ENCODE measurements at regions not wholly inside any gene's neighbourhood (a gene's known extent, or its start where the extent isn't known, plus 50 kb on each side); places are given as distances from the start of the nearest gene placed in this dataset.

DNA sequence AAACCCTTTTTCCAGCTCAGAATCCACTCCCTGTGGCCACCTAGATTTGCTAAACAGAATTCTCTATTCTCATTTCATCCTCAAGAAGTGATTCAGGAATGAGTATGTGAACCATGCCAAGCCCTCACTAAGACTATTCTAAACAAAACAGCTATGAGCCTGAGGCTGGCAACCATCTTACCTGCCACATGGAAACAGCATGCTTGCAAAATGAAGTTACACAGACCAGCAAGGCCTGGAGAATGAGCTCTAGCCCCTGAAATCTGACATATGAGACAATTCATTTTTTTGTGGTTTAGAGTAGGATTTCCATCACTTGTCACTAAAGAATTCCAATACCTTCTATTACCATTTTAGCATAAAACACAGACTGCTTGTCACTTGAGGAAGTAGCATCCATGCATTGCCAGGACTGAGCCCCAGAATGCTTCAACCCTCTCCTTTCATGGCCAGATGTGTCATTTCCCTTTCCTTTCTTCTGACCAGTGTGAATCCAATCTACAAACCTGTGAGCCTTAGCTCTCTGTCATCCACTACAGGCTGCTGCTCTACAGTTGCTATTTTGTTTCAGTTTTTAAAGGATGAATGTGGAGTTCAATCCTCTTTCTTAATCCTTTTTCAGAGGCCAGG is 744.3 kb upstream of the ACVR2A start:
- DNase-seq: no peak
- peaks cover 2% of the 10 kb centered on the region for H3K36me3 Mint-ChIP-seq (ENCODE audit: low read depth)
- peaks cover 5% of the 10 kb centered on the region for H3K9me3 Mint-ChIP-seq
- H3K27ac Mint-ChIP-seq: no peak overlapping the region
- peaks cover 3% of the 10 kb centered on the region for H3K4me1 Mint-ChIP-seq
- no peak overlapping the region for H3K4me3 Mint-ChIP-seq
- ChIA-PET CTCF (interaction anchor here (1.6 kb wide), 1 partner anchor 15 kb away, joined by 4 read pairs; no protein-coding TSS in a partner anchor), POLR2A (no interaction called here)
- H3K27me3 Mint-ChIP-seq: no peaks in the 10 kb centered on the region

DNA sequence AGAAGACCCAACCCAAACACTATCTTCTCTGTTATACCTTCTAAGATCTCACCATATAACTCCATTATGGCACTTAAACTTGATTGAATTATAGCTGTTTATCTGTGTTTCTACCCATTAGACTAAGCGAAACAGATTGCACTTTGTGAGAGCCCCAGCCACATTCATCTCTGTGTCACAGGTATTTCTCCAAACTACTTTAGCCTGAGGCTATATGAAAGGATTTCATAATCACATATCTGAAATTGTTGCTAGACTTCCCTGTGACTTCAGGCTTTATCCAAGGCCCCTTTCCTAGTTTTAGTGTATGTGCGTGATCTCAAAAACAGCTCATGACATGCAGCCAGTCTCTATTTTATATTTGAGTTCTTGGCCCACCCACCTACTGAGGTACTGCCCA is 745.0 kb upstream of the ACVR2A start:
- Mint-ChIP-seq H3K36me3 (ENCODE audit: low read depth) (peaks cover 2% of the 10 kb centered on the region), H3K27ac (no peak overlapping the region), H3K27me3 (no peaks in the 10 kb centered on the region), H3K4me3 (no peak overlapping the region), H3K9me3 (peaks cover 5% of the 10 kb centered on the region), H3K4me1 (peaks cover 3% of the 10 kb centered on the region)
- ChIA-PET POLR2A (no interaction called here), CTCF (interaction anchor here (1.6 kb wide), 1 partner anchor 15 kb away, joined by 4 read pairs; no protein-coding TSS in a partner anchor)
- DNase-seq: no peak

DNA sequence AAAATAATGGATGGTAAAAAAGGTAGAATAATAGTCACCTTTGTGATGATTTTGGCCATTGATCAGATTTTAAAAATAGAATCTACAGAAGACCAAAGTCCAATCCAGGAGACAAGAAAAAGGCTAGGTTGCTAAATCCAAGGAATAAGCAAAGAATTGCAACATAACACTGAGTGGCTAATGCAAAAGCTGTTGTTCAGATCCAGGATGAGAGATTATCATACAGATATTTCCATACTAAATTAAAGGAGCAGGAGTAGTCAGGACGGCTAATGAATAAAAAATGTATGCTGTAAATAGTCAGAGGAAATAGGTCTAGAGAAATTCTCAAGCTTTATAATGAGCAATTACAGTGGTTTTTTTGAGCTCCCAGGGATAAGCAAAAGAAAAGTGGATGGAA is 745.9 kb upstream of the ACVR2A start:
- Mint-ChIP-seq H3K27ac (no peak overlapping the region), H3K4me3 (no peak overlapping the region), H3K27me3 (no peaks in the 10 kb centered on the region), H3K4me1 (peaks cover 3% of the 10 kb centered on the region), H3K36me3 (ENCODE audit: low read depth) (peaks cover 2% of the 10 kb centered on the region), H3K9me3 (peaks cover 3% of the 10 kb centered on the region)
- no peak for DNase-seq
- CTCF ChIA-PET: no interaction called here
- POLR2A ChIA-PET: no interaction called here

DNA sequence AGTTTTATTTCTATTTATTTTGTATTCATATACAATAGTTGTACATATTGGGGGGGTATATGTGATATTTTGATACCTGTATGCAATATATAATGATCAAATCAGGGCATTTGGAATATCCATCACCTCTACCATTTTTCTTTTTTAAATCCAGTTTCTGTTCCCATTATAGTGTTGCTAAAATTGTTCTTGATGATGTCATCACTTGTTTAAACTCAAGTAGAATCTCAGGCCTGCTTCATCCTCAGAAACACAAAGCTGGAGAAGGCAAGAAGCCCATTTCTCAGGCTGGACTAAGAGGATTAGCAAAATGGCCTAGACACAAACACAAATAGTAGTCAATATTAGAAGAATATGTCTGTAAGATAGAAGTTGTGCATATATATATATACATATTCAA is 747.1 kb upstream of the ACVR2A start:
- no peak overlapping the region for H3K4me3 Mint-ChIP-seq
- H3K27ac Mint-ChIP-seq: no peak overlapping the region
- DNase-seq: no peak
- CTCF ChIA-PET: no interaction called here
- POLR2A ChIA-PET: no interaction called here
- H3K27me3 Mint-ChIP-seq: no peaks in the 10 kb centered on the region
- peaks cover 3% of the 10 kb centered on the region for H3K9me3 Mint-ChIP-seq
- peaks cover 3% of the 10 kb centered on the region for H3K4me1 Mint-ChIP-seq
- peaks cover 1% of the 10 kb centered on the region for H3K36me3 Mint-ChIP-seq (ENCODE audit: low read depth)

DNA sequence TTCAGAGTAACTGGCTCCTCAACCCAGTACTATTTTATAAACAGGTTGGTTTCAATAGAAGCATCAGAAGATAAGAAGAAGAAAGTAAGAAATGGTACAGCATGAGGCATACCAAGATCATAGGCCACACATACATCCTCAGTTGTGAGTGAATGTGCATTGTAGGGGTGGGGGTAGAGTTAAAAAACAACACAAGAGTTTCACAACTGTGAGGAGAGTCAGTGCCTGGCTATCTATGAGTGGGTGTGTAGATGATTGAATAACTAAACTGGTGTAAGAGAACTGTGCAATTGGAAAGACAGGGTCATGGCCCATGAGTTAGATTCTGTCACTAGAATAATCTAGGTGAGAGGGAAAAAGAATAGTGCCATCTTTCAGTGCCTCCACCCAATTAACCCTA is 748.2 kb upstream of the ACVR2A start:
- DNase-seq: no peak
- CTCF ChIA-PET: no interaction called here
- POLR2A ChIA-PET: no interaction called here

DNA sequence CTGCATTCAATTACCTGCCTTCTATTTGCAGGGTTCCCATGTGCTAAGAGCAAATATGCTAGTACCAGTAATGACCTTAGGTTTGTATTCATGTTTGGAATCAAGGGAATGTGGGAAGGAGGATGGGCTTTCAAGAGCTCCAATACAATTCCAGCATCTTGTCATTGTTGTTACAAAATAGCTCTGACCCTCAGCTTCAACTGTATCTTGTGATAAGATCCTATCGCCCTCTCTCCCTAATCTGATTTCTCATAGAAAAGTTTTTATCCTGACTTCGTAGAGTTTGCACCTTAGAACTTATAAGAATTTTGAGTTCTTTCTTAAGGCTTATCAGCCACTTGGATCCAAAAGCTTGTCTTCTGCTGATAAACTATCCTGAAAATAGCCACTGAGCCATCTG is 749.5 kb upstream of the ACVR2A start:
- no peak for DNase-seq
- H3K4me1 Mint-ChIP-seq: no peaks in the 10 kb centered on the region
- CTCF ChIA-PET: no interaction called here

More for the DNA sequence above, 748.2 kb upstream of the ACVR2A start:
- Mint-ChIP-seq H3K4me3 (no peak overlapping the region), H3K4me1 (peaks cover 3% of the 10 kb centered on the region), H3K27ac (no peak overlapping the region), H3K9me3 (peaks cover 3% of the 10 kb centered on the region), H3K27me3 (no peaks in the 10 kb centered on the region), H3K36me3 (ENCODE audit: low read depth) (no peaks in the 10 kb centered on the region)

DNA sequence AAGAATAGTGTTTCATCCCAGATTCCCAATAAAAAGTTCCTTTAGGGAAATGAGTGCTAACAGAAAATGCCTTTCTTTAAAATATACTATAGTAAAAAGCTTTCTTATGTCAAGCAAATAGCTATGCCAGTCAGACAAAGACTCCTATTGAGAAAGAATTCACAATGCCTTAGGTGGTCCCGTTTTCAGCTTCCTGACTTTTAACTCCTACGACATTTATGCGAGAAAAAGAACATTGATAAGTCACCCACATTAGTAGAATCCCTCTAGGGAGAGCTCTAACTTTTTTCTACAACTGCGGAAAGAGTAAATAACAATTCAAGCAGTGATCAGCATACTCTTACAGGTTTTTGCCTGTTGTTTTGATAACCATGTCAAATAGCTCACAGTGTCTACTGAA is 750.8 kb upstream of the ACVR2A start:
- H3K4me1 Mint-ChIP-seq: no peaks in the 10 kb centered on the region
- H3K36me3 Mint-ChIP-seq (ENCODE audit: low read depth): no peaks in the 10 kb centered on the region
- CTCF ChIA-PET: interaction anchor here (0.9 kb wide), 1 partner anchor 11 kb away, joined by 3 read pairs; no protein-coding TSS in a partner anchor
- H3K9me3 Mint-ChIP-seq: no peaks in the 10 kb centered on the region
- H3K27ac Mint-ChIP-seq: no peak overlapping the region
- H3K27me3 Mint-ChIP-seq: no peaks in the 10 kb centered on the region
- no peak for DNase-seq
- POLR2A ChIA-PET: no interaction called here
- H3K4me3 Mint-ChIP-seq: no peak overlapping the region

More for the DNA sequence above, 749.5 kb upstream of the ACVR2A start:
- no peak overlapping the region for H3K4me3 Mint-ChIP-seq
- POLR2A ChIA-PET: no interaction called here
- no peaks in the 10 kb centered on the region for H3K27me3 Mint-ChIP-seq
- no peaks in the 10 kb centered on the region for H3K9me3 Mint-ChIP-seq
- H3K27ac Mint-ChIP-seq: no peak overlapping the region
- H3K36me3 Mint-ChIP-seq (ENCODE audit: low read depth): no peaks in the 10 kb centered on the region

DNA sequence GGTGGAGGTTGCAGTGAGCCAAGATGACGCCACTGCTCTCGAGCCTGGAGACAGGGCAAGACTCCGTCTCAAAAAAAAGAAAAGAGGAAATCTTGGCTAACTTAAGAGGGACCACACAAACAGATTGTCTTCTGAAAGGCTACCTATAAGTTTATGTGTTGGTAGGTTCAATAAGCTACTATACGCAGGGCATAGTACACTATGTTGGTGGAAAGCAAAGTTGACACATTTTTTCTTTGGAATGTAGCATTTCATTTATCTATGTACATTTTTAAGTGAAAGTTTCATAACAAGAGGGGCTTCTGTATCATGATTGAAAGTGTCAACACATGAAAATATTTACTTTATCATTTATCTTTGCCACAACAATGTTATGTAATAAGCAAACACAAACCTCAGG is 752.6 kb upstream of the ACVR2A start:
- Mint-ChIP-seq H3K9me3 (no peaks in the 10 kb centered on the region), H3K27ac (no peak overlapping the region), H3K4me1 (no peaks in the 10 kb centered on the region), H3K36me3 (ENCODE audit: low read depth) (no peaks in the 10 kb centered on the region), H3K4me3 (no peak overlapping the region), H3K27me3 (no peaks in the 10 kb centered on the region)
- POLR2A ChIA-PET: no interaction called here
- CTCF ChIA-PET: interaction anchor here (1.1 kb wide), 1 partner anchor 9 kb away, joined by 6 read pairs; no protein-coding TSS in a partner anchor
- DNase-seq: no peak

DNA sequence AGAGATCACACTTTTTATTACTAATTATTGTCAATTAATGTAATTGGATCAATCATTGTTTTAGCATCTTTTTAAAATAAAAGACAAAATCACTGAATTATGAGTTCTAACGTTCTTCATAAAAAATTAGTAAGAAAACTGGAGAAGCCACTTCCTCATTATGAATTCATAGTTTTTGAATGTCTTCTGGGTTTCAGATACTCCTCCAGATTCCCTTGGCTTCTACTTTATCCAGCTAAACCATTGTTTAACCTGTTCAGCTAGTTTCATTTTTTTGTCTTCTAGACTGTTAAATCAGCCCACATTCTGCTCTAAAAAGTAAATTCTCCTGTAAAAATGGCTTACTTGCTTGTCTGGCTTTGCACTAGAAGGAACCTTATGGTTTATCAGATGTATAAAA is 753.4 kb upstream of the ACVR2A start:
- CTCF ChIA-PET: interaction anchor here (0.6 to 1.1 kb wide), 3 partner anchors 8 to 625 kb away, joined by 3 to 6 read pairs (median 3); no protein-coding TSS in a partner anchor
- Mint-ChIP-seq H3K27ac (no peak overlapping the region), H3K36me3 (ENCODE audit: low read depth) (no peaks in the 10 kb centered on the region), H3K27me3 (no peaks in the 10 kb centered on the region), H3K4me1 (no peaks in the 10 kb centered on the region), H3K4me3 (no peak overlapping the region), H3K9me3 (no peaks in the 10 kb centered on the region)
- DNase-seq: no peak
- POLR2A ChIA-PET: no interaction called here

DNA sequence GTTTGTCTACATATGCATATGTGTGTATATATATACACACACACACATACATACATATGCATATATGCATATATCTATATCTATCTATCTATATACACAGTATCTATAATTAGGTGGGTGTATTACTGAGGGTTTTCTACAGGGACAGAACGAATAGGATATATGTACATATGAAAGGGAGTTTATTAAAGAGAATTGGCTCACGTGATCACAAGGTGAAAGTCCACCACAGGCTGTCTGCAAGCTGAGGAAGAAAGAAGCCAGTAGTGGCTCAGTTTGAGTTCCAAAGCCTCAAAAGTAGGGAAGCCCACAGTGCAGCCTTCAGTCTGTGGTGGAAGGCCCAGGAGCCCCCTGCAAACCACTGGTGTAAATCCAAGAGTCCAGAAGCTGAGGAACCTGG is 756.0 kb upstream of the ACVR2A start:
- H3K4me3 Mint-ChIP-seq: no peak overlapping the region
- DNase-seq: no peak
- ChIA-PET POLR2A (no interaction called here), CTCF (no interaction called here)
- H3K27me3 Mint-ChIP-seq: no peaks in the 10 kb centered on the region
- H3K4me1 Mint-ChIP-seq: peaks cover 3% of the 10 kb centered on the region
- no peaks in the 10 kb centered on the region for H3K9me3 Mint-ChIP-seq
- H3K27ac Mint-ChIP-seq: no peak overlapping the region
- H3K36me3 Mint-ChIP-seq (ENCODE audit: low read depth): peaks cover 3% of the 10 kb centered on the region

DNA sequence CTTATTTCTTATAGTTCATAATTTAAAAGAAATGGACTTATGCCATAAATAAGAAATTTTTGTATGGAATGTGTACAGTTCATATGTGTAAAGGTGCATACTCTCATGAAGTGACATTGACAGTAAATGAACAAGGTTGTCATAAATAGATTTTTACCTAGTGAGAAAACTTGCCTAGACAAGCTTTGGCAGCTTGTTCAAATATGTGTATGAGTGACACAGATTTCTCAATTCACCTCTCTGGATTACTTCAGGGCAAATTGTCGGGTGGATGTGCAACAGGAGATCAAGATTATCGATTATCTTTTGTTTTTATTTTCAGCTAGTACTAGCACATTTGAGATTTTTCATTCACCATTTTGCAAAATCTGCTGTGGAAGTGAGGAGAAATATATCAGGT is 758.1 kb upstream of the ACVR2A start:
- ChIA-PET POLR2A (no interaction called here), CTCF (no interaction called here)
- DNase-seq: no peak
- H3K27me3 Mint-ChIP-seq: no peaks in the 10 kb centered on the region
- no peaks in the 10 kb centered on the region for H3K9me3 Mint-ChIP-seq
- peaks cover 3% of the 10 kb centered on the region for H3K36me3 Mint-ChIP-seq (ENCODE audit: low read depth)
- H3K4me3 Mint-ChIP-seq: no peak overlapping the region
- peaks cover 13% of the 10 kb centered on the region for H3K4me1 Mint-ChIP-seq
- H3K27ac Mint-ChIP-seq: no peak overlapping the region

DNA sequence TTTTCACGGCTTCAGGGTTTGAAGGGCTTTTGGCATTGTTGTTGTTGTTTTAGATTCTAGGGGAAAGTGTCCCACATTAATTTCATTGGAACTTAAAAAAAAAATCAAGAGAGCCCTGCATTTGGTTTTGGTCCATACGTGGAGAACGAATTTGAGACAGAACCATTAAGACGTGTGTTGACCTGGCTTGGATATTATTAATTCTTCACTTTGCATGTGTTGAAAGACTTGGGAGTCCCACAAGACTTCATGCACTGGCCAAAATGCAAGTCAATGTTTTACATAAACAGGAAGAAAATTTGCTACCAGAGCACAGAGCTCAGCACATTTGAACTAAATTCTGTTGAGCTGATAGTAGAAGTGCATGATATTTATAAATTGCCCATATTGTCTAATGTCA is 761.2 kb upstream of the ACVR2A start:
- Mint-ChIP-seq H3K27ac (no peak overlapping the region), H3K9me3 (no peaks in the 10 kb centered on the region), H3K4me3 (no peak overlapping the region), H3K36me3 (ENCODE audit: low read depth) (peaks cover 3% of the 10 kb centered on the region), H3K27me3 (no peaks in the 10 kb centered on the region), H3K4me1 (peaks cover 13% of the 10 kb centered on the region)
- POLR2A ChIA-PET: no interaction called here
- no peak for DNase-seq
- CTCF ChIA-PET: interaction anchor here (0.6 to 4.3 kb wide), 9 partner anchors 8 to 828 kb away, joined by 3 to 39 read pairs (median 6); no protein-coding TSS in a partner anchor

DNA sequence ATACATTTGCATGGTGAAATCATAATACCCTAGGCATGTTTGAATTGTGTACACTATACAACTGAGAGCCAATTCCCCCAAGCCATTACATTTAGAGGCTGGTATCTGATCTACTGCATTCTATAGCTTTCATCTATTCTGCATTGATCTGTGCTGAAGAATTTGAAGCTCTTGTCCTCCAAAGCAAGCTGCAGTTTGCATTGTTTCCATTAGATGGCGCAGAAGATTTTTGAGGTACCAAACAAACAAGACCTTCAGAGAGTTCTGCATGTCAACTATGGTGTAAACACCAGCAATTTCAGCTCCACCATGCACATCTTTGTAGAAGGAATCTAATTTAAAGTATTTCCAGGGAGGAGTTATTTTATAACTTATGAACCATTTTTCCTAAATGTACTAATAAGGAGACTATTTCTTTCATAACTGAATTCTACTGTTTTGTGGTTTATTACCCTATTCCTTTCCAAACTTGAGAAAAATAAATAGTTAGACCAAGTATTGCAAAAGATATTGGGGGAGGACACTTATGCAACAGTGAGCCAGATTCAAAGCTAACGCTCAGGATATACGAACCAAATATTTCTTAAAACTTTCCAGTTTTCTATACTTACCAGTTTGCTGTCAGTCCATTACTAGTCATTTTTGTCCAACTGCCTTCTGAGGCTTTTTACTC is 761.8 kb upstream of the ACVR2A start:
- ChIA-PET CTCF (interaction anchor here (0.7 to 4.3 kb wide), 18 partner anchors 8 to 829 kb away, joined by 3 to 39 read pairs (median 3); no protein-coding TSS in a partner anchor), POLR2A (interaction anchor here (1.1 kb wide), 1 partner anchor 761 kb away, joined by 3 read pairs; the partner anchor contains the start of gene ACVR2A)

DNA sequence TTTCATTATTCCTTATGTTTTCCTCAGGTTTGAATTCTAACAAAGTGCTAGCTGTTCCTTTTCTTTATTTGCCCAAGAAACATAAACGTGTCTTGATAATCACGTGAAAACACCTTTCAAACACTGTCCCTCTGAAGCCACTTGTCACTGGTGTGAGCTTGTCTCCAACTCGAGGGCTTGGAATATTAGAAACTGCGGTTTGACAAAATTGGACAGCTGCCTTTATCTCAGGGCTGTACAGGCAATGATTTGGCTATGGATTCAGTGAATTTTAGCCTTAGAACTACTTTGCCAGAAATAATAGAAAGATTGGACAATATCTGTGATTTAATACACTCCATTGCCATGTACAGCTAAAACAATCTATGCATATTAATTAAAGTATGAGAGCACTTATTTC is 763.0 kb upstream of the ACVR2A start:
- POLR2A ChIA-PET: no interaction called here
- peaks cover 3% of the 10 kb centered on the region for H3K36me3 Mint-ChIP-seq (ENCODE audit: low read depth)

More for the DNA sequence above, 761.8 kb upstream of the ACVR2A start:
- Mint-ChIP-seq H3K9me3 (no peaks in the 10 kb centered on the region), H3K4me1 (peaks cover 13% of the 10 kb centered on the region), H3K4me3 (no peak overlapping the region), H3K27me3 (no peaks in the 10 kb centered on the region), H3K36me3 (ENCODE audit: low read depth) (peaks cover 3% of the 10 kb centered on the region), H3K27ac (no peak overlapping the region)
- DNase-seq: peak; percentile 61

More for the DNA sequence above, 763.0 kb upstream of the ACVR2A start:
- Mint-ChIP-seq H3K27me3 (no peaks in the 10 kb centered on the region), H3K4me1 (peaks cover 13% of the 10 kb centered on the region), H3K4me3 (no peak overlapping the region), H3K9me3 (no peaks in the 10 kb centered on the region), H3K27ac (no peak overlapping the region)
- DNase-seq: no peak
- CTCF ChIA-PET: interaction anchor here (0.5 to 4.3 kb wide), 5 partner anchors 13 to 830 kb away, joined by 4 to 39 read pairs (median 13); no protein-coding TSS in a partner anchor
